ENCODE measurements at regions not wholly inside any gene's neighbourhood (a gene's known extent, or its start where the extent isn't known, plus 50 kb on each side); places are given as distances from the start of the nearest gene placed in this dataset.
"Not testable (repeated sequence)": the region's sequence is repeated elsewhere in the genome, so short reads cannot be mapped to it uniquely, and the experiment has no call there.

DNA sequence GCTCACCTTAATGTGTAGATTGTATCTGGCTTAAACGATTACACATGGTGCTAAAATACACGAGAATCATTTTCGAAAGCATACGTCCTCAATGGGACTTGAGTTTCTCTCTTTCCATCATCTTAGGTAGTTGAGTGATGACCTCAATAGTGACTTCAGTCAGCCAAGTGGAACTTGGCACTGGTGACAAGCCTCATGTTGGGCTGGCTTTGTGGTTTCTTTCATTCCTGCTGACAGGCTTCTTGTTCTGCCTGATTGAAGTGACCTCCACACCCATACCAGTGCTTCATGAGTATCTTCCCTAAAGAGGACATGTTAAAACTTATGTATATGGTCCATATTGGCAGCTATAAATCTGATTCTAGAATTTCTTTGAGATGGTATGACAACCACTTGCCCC, 159.1 kb upstream of the WDR1 start:
- DNase-seq: no peak

DNA sequence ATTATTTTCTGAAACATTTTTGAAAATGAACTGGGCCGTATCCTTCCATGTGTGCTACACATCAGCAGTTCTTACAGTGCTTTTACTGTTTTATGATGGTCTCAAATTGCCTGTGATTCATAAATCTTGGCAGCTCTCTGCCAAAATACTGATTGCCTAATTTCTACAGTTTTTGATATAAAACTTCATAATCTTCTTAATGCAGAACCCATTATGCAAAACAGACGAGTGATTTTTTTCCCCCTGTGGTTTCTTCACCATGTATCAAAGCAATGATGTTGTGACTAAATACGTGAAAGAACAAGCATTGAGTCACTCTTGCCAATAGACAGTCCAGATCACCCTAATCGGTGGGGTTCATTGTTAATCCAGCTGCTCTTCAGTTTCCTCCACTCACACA, 156.4 kb upstream of the WDR1 start:
- DNase-seq: no peak

DNA sequence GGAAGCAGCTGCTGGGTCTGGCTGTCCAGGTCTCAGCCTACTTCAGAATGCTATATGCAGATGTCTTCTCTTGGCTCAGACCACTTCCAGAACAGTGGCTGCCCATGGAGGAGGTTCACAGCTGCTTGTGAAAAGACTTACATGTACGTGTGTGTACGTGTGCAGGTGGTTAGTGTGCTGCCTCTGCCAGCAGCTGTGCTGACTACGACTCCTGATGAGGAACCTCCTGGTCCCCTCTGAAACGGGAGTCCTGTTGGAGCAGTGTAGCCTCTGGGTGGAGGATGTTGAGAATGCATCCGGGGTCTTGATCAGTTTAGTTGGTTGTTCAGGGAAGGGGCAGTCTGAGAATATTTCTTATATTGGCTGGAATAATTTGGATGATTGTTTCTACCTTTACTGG, 155.9 kb upstream of the WDR1 start:
- no peak for DNase-seq

DNA sequence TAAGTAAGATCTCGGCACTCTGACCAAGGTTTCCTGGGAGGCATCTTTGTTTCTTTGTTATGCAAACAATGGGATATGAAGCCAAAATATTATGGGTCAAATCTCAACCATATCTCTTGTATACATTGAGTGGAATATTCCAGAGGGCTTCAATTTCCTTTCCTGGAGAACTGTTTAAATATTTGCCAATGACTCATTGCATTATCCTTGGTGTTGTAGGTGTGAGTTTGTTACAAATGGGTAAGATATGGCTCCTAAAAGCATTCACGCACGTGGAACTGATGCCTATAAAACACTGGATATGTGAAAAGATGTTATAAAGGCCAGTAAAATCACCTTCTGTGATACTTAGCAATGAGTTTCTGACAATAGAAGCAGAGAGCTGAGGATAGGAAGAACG, 150.5 kb upstream of the WDR1 start:
- no peak for DNase-seq

DNA sequence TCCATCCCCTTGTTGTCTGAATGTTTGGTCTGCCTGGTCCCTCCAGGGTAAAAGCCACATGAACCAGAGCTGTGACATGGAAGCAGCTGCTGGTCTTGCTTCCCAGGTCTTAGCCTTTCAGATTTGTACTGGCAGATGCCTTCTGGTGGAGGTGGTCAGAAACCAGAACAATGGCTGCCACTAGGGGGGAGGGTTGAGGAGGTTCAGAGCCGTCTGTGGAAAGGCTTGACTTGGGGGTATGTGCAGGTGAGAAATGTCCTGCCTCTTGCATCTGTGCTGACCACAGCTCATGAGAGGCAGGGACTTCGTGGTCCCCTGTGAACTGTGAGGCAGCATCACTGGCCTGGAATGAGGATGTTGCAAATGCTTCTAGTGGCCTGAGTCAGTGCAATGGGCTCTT, 144.2 kb upstream of the WDR1 start:
- DNase-seq: no peak

DNA sequence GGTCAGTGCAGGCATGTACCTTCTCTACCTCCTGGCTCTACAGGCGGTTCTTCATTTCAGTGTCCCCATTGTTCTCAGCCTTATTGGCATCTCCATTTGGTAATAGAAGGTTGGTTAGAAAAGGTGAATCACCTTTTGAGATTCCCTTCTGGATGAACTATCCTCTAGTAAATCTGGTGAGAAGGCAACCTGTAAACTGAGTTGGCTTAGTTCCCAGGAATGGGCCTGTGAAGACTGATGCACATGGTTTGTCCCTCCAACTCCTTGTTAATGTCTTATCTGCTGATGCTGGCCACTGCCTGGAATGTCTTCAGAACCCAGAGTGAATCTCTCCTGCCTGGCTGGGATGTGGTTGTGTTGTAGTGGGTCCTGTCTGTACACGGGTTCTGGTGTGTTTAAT, 143.4 kb upstream of the WDR1 start:
- no peak for DNase-seq

DNA sequence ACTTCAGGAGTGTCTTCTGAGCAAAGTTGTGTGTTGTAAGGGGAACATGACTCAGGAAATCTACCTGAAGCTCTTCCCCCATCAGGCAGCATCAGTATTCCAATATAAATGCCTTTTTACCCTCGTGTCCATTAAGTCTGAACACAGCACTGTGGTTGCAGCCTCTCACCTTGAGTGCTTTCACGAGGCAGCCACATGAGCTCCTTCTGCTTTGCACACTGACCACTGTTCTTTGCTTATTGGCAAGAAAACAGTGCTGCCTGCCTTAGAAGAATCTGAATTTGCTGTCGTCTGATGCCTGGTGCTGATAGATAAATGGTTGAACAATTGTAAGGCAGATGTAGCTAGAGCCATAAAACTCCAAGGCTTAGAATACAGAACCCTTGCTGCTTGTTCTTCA, 139.6 kb upstream of the WDR1 start:
- no peak for DNase-seq

DNA sequence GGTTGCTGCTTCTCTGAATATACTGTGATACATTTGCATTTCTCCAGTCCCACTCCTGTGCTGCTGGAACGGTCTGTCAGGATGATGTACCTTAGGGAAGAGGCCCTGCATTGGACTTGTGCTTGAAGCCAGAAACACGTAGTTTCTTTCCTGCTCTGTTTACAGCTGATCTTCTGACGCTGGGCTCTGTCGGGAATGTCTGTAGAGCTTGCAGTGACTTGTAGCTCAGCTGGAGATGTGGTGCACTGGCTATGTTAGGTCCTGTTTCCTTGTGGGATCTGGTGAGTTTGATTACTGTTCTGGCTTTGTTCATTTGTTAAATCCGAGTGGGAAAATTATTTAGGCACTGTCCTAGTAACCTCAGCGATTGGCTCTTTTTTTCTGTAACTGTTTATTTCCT, 137.2 kb upstream of the WDR1 start:
- DNase-seq: no peak

DNA sequence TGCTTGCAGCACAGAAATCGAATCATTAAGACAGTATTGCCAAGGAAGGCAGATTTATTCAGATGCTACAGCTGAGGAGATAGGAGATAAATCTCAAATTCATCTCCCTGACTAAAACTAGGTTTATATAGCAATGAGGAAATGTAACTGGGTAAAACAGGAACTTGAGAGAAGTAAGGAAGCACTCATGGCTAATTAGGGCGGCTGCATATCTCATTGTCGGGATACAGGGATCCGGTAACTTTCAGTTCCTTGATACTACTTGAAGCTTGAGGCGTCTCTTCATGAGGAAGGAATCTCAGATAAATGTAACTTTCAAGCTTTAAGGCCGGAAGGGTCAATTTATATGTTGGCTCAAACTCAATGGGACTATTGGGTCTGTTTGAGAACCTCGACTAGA, 129.2 kb upstream of the WDR1 start:
- DNase-seq: no peak

DNA sequence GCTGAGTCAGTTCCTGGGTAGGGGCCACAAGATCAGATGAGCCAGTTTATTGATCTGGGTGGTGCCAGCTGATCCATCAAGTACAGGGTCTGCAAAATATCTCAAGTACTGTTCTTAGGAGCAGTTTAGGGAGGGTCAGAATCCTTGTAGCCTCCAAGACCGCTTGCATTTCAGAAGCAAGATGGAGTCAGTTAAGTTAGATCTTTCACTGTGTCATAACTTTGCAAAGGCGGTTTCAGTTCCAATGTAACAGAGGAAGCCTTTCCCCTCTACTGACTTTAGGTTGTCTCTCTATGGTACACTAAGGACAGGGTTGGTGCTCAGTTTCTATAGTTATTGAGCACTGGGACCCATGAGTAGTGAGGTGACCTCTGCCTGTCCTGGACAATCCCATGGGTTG, 127.3 kb upstream of the WDR1 start:
- DNase-seq: no peak

DNA sequence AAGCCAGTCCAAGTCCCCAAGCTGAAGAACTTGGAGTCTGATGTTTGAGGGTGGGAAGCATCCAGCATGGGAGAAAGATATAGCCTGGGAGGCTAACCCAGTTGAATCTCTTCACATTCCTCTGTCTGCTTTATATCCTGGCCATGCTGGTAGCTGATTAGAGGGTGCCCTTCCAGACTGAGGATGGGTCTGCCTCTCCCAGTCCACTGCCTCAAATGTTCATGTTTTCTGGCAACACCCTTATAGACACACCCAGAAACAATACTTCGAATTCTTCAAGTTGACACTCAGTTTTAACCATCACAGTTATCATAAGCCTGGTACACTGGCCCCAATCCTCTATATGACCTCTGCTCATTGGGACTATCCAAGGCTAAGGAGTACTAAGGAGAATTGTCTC, 124.1 kb upstream of the WDR1 start:
- no peak for DNase-seq

DNA sequence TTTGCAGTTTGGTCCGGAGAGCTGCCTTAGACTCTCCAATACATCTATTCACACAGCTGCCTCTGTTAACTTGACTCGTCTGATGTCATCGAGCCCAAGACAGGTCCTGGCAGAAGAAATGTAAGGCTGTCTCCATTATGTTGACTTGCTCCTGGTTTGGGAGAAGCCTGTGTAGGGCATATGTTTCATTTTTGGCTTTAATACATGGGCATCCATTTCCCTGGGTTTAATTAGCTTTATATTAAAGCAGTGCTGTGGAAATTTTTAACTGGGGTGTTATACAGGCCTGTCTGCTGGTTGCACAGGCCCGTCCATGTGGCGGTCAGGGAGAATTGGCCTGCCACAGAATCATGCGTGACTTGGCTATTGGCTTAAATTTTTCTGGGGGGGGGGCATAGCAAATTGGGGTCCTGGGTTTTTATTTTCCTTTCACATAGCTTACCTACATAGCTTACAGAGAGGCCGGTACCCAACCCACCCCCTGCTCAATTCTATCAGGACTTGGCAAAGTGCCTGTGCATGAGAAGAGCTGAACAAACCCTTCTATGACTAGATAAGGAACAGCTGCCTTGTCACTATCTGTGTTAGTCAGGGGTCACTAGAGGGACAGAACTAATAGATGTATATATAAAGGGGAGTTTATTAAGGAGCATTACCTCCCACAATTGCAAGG, 123.5 kb upstream of the WDR1 start:
- no peak for DNase-seq

DNA sequence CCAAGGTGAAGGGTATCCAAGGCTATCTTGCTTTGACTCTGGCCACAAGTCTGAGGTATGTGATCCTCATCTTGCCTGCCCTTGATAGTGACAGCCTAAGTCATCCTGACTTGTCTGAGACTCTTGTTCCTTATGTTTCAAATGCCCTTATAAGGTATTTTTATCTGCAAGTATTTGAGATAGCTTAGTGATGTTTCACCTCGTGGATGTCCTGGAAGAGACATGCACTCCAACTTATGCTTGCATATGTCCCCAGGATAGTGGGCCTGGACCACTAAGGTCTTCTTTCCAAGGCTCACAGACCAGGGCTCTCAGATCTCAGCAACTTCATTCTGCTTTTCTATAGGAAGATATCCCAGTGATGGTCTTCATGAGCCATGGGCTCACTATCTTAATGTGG, 120.5 kb upstream of the WDR1 start:
- DNase-seq: no peak

DNA sequence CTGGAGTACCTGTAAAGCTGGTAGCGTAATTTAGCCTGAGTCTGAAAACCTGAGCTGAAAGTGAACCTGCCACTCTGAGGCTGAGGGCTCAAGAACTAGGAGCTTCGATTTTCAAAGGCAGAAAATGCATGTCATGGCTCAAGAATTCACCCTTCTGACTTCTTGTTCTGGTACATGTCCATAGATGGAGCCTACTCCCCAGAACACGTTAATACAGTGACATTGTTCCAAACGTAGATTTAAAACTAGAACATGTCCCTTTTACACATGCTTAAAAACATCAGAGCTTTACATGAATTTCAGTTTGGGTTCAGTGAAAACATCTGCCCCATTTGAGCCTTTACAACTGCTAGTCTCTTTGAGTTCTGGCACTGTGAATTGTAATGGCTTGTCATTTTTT, 115.5 kb upstream of the WDR1 start:
- no peak for DNase-seq

DNA sequence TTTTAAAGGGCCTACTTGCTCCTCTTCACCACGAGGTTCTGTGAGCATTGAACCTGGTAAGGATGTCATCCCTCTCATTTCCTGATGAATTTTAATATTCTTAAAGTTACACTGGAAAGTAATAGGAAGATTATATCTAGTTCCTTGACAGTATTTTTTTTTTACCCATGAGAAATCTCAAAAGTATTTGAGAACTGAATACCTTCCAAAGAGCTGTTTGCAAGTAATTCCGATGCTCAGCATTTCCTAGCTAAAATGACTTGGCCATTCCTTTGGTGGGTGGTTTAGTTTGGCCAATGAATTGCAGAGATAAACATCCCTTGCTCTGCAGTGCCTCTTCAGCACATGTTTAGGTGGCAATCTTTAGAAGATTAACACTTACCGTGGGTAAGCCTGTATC, 110.2 kb upstream of the WDR1 start:
- no peak for DNase-seq

DNA sequence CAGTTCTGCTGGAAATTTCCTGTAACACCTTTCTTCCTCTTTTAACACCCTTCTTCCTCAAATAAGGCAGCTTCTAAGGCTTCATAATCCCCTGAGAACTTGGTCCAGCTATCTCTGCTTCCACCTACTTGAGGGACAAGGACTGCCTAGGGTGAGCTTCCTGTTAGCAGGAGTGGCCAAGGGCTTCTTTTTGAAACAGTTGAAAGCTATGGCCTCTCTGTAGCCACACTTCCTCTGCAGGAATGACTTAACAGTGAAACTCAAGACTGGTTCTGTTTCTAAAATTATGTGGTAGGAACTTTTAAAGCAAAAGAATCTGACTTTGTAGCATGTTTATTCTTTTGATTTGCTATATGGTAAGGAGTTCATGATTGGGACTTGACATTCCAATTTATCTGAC, 108.5 kb upstream of the WDR1 start:
- DNase-seq: no peak

DNA sequence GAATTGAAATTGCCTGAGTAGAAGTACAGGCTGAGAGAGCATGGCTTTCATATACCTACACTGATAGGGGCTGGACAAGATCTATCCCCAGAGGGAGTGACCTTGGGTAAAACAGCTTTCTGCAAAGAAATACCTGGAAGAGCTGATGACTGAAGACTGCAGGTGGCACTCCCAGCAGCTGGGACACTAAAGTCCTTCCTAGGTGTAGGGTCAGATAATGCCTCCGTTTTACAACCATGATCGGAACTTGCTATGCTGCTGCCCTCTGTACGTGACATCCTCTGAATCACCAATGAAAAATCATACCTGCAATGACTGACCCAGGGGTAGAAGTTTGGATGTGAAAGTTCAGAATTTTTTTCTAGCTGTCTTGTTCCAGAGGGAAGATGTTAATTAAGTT, 107.2 kb upstream of the WDR1 start:
- no peak for DNase-seq

DNA sequence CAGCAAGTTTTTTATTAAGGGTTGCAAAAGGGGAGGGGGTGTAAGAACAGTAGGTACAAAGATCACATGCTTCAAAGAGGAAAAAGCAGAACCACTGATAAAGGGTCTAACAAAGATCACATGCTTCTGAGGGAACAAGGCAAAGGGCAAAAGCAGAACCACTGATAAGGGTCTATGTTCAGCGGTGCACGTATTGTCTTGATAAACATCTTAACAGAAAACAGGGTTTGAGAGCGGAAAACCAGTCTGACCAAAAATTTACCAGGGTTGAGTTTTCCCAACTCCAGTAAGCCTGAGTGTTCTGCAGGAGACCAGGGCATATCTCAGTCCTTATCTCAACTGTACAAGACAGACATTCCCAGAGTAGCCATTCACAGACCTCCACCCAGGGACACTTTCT, 96.9 kb upstream of the WDR1 start:
- not testable (repeated sequence) for DNase-seq

DNA sequence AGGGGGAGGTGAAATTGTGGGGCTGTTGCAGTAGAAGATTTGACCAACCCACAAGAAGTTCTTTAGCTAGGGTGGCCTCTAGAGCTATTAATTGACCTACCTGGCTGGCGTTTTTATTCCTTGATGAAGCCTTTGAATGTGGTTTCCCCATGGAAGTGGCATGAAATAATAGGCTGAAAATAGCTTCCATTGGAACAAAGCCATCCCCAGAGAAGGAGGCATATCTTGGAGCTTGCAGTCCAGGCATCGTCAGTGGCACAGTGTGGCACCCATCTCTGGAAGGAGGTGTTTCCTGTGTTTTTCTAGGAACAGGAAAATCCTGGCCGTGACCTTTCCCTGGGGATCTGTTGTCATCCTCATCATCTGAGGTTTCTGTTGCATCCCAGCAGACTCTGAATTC, 96.3 kb upstream of the WDR1 start:
- DNase-seq: no peak

DNA sequence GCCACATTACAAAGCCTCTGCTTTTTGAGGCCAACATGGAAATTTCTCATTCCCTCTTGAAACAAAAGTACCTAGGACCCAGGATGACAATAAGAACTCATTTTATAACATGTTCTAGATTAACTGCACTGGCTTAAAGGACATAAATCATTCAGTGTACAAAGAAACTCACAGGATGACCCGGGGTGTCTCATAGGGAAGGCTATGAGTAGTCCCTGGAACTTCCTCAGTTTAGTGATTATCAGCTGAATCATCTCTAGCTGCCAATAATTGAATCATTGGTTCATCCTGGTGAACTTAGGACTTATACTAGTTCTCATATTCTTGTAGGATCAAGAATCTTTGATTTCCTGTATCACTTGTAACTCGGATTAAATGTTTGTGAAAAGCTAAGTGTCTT, 95.8 kb upstream of the WDR1 start:
- DNase-seq: no peak

DNA sequence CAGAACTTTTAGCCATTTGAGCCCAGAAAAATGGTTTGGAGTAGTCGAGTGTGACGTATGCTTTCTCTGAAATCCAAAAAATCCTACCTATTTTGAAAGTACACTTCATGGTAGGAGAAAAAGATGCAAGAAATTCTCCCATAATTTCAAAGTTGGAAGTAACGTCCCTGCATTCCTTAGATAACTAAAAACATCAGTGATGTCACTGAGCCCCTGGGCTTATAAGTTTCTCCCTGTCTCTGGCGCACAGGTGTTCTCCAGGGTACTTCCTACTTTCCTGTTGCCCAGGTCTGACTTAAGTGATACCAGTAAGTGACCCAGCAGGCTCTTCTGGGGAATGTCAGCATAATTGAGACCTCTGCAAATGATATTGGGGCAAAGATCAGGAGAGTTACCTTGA, 90.5 kb upstream of the WDR1 start:
- no peak for DNase-seq

DNA sequence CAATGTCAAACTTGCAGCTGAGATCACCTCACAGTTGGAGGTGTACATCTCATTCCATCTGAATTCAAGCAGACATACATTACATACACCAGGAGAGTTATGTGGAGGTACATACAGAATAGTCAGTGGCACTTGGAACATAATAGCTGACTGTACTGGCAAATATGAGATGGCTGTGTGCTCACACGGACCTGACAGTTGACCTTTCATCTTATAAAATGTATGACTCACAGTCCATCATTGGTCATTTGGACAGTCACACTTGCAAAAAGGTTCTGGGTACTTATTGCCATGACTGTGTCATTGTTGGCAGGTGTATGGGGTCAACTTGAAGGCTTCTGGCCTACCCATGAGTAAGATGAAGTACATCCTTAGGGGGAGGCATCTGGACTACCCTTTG, 88.6 kb upstream of the WDR1 start:
- DNase-seq: no peak

DNA sequence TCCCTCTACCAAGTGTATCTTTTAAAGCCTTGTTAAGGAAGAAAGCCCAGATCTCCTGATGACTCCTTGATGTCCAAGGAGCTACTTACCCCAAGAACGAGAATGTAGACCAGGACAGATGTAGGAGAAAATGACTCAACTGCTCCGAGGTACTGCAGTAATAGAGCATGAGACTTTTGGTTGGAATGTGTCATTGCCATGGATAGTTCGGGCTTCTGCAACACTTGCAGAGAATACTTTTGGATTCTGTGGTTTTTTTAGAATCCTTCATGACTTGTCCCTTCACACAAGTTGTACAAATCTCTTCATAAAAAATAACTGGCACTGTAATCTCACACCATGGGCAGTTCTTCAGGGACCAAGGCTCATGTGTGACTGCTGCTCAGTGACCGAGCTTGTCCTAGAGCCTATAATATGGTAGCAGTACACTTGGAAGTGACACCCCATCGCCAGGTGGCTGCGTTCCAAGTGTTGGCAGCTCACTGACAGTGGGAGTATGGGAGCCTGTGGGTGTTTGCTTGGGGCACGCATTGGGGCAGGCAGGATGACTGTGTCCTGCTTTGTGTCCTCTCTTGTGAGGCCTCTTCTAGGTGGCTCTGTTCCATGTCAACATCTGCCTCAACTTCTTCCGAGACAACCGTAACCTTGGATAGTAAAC, 87.9 kb upstream of the WDR1 start:
- no peak for DNase-seq

DNA sequence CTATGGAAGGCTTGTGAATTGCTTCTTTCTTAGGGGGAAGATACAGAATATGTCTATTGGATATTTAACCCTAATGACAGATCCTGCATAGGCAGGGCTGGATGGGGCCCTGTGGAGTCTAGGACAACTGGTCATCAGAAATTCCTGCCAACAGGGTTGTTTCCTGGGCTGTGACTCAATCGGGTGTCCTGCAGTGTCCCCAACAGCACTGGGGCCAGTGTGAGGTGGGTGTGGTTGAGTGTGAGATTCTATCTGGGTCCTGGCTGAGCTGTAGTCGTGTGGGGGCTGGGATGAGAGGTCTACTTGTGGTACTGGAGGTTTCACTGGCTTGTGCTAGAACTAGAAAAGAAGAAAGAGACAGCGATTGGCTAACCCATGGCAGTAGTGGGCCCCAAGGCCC, 87.3 kb upstream of the WDR1 start:
- no peak for DNase-seq
